NT2/D1 (cell line): ENCODE measurements at regions not wholly inside any gene's neighbourhood (a gene's known extent, or its start where the extent isn't known, plus 50 kb on each side); places are given as distances from the start of the nearest gene placed in this dataset.
"Not testable (repeated sequence)": the region's sequence is repeated elsewhere in the genome, so short reads cannot be mapped to it uniquely, and the experiment has no call there.

ENCODE experiments used
- DNase-seq: peaks from one replicate; pipeline ENCODE4 v3.0.0-alpha.2; 2011; ENCODE audit warnings: low read depth, low spot score
- H3K27me3 ChIP-seq: 2 replicates; pipeline ENCODE4 v1.6.0; 2011; ENCODE audit warnings: mild to moderate bottlenecking; ENCODE audit not compliant: insufficient read length, insufficient read depth
- H3K36me3 ChIP-seq: 2 replicates; pipeline ENCODE4 v1.6.1; 2011; ENCODE audit warnings: mild to moderate bottlenecking, low read length, mixed read lengths; ENCODE audit not compliant: insufficient read depth, insufficient read length
- H3K4me1 ChIP-seq: 2 replicates; pipeline ENCODE4 v1.5.1; 2011; ENCODE audit not compliant: insufficient read depth, insufficient read length
- H3K4me3 ChIP-seq: 2 replicates; pipeline ENCODE4 v1.5.1; 2011; ENCODE audit warnings: low read depth; ENCODE audit not compliant: insufficient read length
- H3K9ac ChIP-seq: 2 replicates; pipeline ENCODE4 v1.6.0; 2011; ENCODE audit warnings: low read depth; ENCODE audit not compliant: insufficient read length
- H3K9me3 ChIP-seq: 2 replicates; pipeline ENCODE4 v1.5.1; 2011; ENCODE audit warnings: mild to moderate bottlenecking, low read length; ENCODE audit not compliant: insufficient read depth
- SUZ12 ChIP-seq: IDR thresholded peaks from 2 replicates; pipeline ENCODE4 v1.6.1; 2011; ENCODE audit not compliant: insufficient read length, insufficient read depth; ENCODE audit errors: extremely low read depth
- YY1 ChIP-seq: IDR thresholded peaks from 2 replicates; pipeline ENCODE4 v1.6.1; 2011; ENCODE audit not compliant: insufficient read length, insufficient read depth
- ZNF274 ChIP-seq: IDR thresholded peaks from 2 replicates; pipeline ENCODE4 v1.6.1; 2011; ENCODE audit warnings: mild to moderate bottlenecking, low read depth, low read length

GRCh38 chr10:15427843-15428414, 56.8 kb upstream of the FAM171A1 start:
- no peaks in the 10 kb centered on the region for H3K36me3 ChIP-seq
- H3K4me3 ChIP-seq, result no peak overlapping the region
- no peaks in the 10 kb centered on the region for H3K27me3 ChIP-seq
- no peaks in the 10 kb centered on the region for H3K4me1 ChIP-seq
- peak; percentile 33 for DNase-seq
- TF ChIP-seq SUZ12 (no peak), ZNF274 (no peak), YY1 (no peak)
- H3K9me3 ChIP-seq, result no peaks in the 10 kb centered on the region
- H3K9ac ChIP-seq, result no peak overlapping the region

DNA sequence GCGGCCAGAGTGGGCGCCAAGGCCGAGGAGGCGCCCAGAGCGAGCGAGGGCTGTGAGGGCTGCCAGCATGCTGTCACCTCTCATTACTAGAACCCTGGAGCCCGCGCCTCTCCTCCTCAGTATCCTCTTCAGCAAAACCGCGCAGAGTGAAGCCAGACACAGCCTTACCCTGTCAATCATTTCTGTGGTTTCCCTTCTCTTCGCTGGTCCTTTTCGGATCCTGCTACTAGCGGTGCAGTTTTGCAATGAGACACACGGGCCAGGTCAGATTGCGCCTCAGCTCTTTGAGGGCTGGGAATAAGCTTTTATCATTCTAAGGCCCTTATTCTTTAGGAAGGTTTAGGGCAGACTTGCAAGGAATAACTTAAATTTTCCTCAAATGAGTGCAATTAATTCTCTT, 55.5 kb upstream of the FAM171A1 start:
- Histone ChIP-seq H3K9me3 (no peaks in the 10 kb centered on the region), H3K9ac (no peak overlapping the region), H3K36me3 (no peaks in the 10 kb centered on the region), H3K4me3 (no peak overlapping the region), H3K27me3 (no peaks in the 10 kb centered on the region), H3K4me1 (no peaks in the 10 kb centered on the region)
- no peak for DNase-seq
- TF ChIP-seq SUZ12 (no peak), ZNF274 (no peak), YY1 (no peak)

DNA sequence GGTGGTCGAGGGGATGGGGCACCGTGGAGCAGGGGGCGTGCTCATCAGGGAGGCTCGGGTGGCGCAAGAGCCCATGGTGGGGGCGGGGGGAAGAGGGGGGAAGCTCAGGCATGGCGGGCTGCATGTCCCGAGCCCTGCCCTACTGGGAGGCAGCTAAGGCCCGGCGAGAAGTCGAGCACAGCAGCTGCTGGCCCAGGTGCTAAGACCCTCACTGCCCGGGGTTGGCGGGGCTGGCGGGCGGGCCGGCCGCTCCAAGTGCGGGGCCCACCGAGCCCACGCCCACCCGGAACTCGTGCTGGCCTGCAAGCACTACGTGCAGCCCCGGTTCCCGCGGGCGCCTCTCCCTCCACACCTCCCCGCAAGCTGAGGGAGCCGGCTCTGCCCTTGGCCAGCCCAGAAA, 55.0 kb upstream of the FAM171A1 start:
- no peak for DNase-seq
- Histone ChIP-seq H3K9me3 (no peaks in the 10 kb centered on the region), H3K36me3 (no peaks in the 10 kb centered on the region), H3K27me3 (no peaks in the 10 kb centered on the region), H3K4me3 (no peak overlapping the region), H3K4me1 (no peaks in the 10 kb centered on the region), H3K9ac (no peak overlapping the region)
- no peak for TF ChIP-seq ZNF274
- no peak for TF ChIP-seq SUZ12
- TF ChIP-seq YY1, result no peak

GRCh38 chr10:15421875-15422274, 50.8 kb upstream of the FAM171A1 start:
- H3K27me3 ChIP-seq, H3K9ac ChIP-seq, H3K4me3 ChIP-seq, H3K9me3 ChIP-seq, DNase-seq, H3K36me3 ChIP-seq, H3K4me1 ChIP-seq: not testable (repeated sequence)
